HG02763 (cell line): ENCODE measurements at regions not wholly inside any gene's neighbourhood (a gene's known extent, or its start where the extent isn't known, plus 50 kb on each side); places are given as distances from the start of the nearest gene placed in this dataset.
"Not testable (repeated sequence)": the region's sequence is repeated elsewhere in the genome, so short reads cannot be mapped to it uniquely, and the experiment has no call there.

ENCODE experiments used
- ATAC-seq: cut with Tn5 transposase; IDR thresholded peaks from one replicate; pipeline ENCODE4 v1.9.1; 2021; ENCODE audit warnings: mild to moderate bottlenecking, moderate library complexity; ENCODE audit not compliant: unreplicated experiment

DNA sequence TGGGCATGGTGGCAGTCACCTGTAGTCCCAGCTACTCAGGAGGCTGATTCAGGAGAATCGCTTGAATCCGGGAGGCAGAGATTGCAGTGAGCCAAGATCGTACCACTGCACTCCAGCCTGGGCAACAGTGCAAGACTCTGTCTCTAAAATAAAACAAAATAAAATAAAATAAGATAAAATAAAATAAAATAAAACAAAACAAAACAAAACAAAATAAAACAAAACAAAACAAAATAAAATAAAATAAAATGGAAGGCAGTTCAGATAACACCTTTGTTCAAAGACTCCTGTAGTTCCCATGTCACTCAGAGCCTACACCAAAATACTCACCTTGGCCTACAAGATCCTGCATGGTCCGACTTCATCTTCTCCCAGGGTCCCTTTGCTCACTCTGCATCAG, 61.3 kb downstream of the SYF2 start:
- not testable (repeated sequence) for ATAC-seq

DNA sequence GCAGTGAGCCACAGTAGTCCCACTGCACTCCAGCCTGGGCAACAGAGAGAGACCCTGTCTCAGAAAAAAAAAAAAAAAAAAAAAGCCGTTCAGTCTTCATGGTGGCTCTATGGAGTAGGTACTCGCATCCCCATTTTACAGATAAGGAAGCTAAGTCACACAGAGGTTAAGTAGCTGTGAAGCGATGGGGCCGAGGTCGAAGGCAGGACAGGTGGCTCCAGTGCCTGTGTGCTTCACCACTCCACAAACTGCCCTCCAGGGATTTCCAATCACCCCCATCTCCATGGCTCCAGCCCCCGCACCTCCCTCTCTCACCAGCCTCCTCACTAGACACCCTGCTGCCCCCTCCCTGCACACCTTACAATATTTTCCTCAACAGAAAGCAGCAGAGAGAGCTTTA, 61.9 kb downstream of the SYF2 start:
- no peak for ATAC-seq

GRCh38 chr1:25169610-25170009, 62.7 kb downstream of the SYF2 start:
- no peak for ATAC-seq

DNA sequence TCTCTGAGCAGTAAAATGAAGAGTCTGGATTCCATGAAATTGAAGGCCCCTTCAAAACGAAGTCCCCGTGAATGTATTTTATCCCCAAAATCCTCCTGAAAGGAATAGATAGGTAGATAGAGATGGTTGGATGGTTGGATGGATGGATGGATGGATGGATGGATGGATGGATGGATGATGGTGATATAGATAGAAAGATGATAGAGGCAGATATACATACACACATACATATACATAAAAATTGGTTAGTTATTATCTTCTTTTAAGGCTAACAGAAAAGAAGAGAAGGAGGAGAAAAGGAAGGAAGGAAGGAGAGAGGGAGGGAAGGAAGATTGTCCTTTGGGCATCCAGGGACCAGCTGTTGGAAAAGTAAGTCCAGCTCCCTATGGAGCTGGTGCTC, 63.1 kb downstream of the SYF2 start:
- ATAC-seq, result no peak

- no peak for ATAC-seq
Measured at GRCh38 chr1:25168193-25169071, 63.9 kb downstream of the SYF2 start.

- no peak for ATAC-seq
Measured at GRCh38 chr1:25167269-25168192, 64.8 kb downstream of the SYF2 start.

- ATAC-seq, result no peak
Measured at GRCh38 chr1:25166847-25167246, 65.5 kb downstream of the SYF2 start.

DNA sequence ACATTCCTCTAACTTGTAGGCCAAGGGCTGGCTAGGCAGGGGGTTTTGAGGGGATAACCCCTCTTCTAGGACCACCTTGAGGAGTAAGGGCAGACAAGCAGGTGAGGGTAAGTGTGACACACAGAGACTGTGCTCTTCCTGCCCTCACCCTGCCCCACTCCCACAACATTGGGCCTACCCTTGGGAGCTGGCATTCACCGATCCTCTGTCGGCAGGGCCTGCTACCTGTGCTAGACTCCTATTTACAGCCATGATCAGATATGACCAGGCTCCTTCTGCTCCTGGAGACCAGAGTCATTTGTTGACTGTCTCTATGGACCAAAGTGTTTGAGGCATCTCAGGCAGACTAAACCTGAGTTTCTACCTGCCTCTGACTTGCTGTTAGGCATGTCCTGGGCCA, 68.3 kb downstream of the SYF2 start:
- no peak for ATAC-seq

DNA sequence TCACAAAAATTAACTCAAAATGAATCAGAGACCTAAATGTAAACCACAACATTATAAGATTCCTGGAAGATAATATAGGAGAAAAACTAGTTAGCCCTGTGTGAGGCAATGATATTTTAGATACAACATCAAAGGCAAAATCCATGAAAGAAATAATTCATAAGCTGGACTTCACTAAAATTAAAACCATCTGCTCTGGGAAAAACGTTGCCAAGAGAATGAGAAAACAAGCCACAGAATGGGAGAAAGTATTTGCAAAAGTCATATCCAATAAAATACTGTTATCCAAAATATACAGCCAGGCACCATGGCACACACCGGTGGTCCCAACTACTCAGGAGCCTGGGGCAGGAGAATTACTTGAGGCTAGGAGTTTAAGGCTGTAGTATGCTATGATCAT, 70.3 kb downstream of the SYF2 start:
- no peak for ATAC-seq

DNA sequence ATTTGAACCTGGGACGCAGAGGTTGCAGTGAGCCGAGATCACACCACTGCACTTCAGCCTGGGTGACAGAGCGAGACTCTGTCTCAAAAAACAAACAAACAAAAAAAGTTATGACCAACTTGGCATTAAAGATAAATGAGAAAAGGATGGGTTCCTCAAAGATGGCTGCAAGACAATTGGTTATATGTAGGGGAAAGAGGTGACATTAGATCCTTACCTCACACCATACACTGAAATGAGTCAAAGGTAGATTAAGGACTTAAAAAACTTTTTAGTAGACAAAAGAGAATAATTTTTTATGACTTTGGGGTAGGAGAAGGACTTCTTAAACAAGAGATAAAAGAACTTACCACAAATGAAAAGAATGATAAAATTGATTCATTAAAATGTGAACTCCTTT, 74.5 kb downstream of the SYF2 start:
- ATAC-seq, result no peak

DNA sequence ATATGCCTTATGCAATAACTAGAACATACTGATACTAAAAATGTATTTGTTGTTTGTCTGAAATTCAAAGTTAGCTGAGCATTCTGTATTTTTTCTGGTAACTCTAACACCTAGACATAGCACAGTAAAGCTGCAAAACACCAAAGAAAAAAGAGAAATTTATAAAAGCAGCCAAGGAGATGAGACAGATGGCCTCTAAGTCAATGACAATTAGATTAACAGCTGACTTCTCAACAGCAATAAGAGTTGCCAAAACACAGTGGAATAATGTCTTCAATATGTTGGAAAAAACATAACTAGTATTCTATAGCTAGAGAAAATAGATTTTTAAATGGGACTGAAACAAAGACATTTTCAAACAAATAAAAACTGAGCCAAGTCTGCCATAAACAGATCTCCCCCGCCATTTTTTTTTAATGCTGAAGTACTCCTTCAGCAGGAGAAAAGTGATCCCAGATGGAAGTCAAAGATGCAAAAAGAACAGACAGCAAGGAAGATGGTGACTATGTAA, 81.3 kb downstream of the SYF2 start:
- ATAC-seq, result no peak

GRCh38 chr1:25148673-25149300, 83.5 kb downstream of the SYF2 start:
- ATAC-seq, result no peak

- ATAC-seq, result no peak
Measured at GRCh38 chr1:25146451-25146855, 85.8 kb downstream of the SYF2 start.

GRCh38 chr1:25145775-25146393, 86.4 kb downstream of the SYF2 start:
- ATAC-seq, result no peak

GRCh38 chr1:25140073-25140797, 92.1 kb downstream of the SYF2 start:
- peak; percentile 50 for ATAC-seq

DNA sequence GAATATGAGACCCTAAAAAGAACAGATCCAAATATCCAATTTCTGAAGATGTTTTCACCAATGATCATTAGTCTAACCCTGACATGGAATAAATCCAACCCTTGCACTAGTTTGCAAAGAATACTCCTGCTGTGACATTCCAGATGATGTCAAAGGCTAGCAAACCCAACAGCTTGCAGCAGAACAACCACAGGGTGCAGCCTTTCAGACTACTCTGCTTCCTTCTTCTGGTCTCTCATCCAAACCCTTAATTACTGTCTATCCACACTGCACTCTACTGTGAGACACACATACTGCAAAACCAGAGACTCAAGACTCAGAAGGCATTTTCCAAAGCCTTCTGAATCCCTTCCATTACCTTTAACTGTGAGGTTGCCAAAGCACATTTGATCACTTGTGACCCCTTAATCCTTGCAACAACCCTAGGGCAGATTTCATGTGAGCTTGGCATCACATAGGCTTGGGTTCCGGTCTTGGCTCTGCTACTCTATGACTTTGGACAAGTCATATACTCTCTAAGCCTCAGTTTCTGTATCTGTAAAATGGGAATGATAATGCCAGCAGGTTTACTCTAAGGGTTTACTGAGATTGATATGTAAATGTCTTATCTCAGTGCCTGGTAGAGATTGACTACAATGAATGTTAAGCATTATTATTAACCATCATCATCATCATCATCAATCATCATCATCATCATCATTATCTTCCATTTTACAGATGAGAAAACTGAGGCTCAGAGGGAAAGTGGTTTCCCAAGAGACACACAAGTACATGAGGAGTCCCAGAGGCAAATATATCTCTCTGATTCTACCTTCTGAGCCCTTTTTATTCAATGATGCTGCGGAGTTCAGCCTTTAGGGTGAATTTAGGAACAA, 94.5 kb downstream of the SYF2 start:
- no peak for ATAC-seq

DNA sequence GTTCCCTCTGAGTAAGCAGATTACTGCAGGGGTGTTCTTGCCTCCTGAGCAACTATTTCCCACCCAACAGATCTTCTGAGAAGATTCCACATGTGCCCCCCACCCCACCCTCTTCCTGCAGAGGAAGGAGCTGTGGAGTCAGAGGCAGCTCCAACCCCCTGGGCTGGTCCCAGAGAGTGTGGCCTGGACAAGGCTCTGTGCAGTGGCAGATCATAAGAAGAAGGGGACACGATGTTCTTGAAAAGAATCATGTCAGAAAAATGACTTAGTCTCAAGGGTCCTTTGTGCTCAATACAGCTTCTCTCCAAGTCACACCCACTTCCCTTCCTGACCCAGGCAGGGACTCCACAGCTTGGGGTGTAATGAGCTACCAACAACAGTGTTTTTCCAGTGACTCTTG, 95.2 kb downstream of the SYF2 start:
- ATAC-seq, result no peak

GRCh38 chr1:25135909-25136308, 96.4 kb downstream of the SYF2 start:
- no peak for ATAC-seq

DNA sequence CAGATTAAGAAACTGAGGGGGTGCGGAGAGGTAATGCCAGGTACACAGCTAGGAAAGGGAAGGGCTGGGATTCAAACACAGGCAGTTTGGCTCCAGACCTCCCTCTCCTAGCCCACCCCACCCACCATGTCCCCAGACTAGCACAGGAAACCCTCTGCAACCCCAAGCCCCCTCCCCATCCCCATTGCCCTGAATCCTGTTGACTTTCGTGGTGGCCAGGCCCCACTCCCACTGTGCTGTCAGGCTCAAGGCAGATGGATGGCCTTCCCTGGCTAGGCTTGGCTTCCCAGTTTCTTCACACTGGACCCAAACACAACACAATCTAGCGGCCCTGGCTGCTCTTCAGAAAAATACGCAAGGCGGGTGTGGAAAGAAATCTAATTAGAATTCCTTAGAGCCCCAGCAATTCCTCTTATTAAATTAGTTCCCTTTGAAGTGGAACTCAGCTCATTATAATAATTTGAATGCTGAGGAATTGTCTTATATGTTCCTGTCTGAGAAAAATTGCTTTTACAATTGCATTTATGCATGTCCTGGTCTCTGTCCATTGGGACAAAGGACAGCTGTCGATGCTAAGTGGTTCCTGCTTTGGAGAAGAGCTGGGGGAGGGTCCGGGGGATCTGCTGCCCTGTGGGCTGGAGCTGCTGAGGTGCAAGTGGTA, 97.4 kb downstream of the SYF2 start:
- no peak for ATAC-seq
